HL-60 (cell line): ENCODE measurements at regions not wholly inside any gene's neighbourhood (a gene's known extent, or its start where the extent isn't known, plus 50 kb on each side); places are given as distances from the start of the nearest gene placed in this dataset.

Source experiments
- CTCF ChIP-seq: IDR thresholded peaks from one replicate; pipeline ENCODE4 v1.5.1; 2011; ENCODE audit warnings: low read length, control low read depth, inconsistent platforms; ENCODE audit not compliant: insufficient read depth
- GABPA ChIP-seq: IDR thresholded peaks from 2 replicates; pipeline ENCODE4 v1.6.1; 2012; ENCODE audit warnings: low read depth
- POLR2AphosphoS5 ChIP-seq: IDR thresholded peaks from 2 replicates; pipeline ENCODE4 v1.6.1; 2012; ENCODE audit warnings: low read depth
- SPI1 ChIP-seq: IDR thresholded peaks from 2 replicates; pipeline ENCODE4 v1.6.1; 2012; ENCODE audit warnings: low read depth, mild to moderate bottlenecking, borderline replicate concordance

- no peak for TF ChIP-seq CTCF
- TF ChIP-seq SPI1, result no peak
- TF ChIP-seq GABPA, result no peak
- no peak for TF ChIP-seq POLR2AphosphoS5
Measured at GRCh38 chr4:183831026-183831446, 74.1 kb upstream of the STOX2 start.
